ENCODE measurements at regions not wholly inside any gene's neighbourhood (a gene's known extent, or its start where the extent isn't known, plus 50 kb on each side); places are given as distances from the start of the nearest gene placed in this dataset.

GRCh38 chr4:179662522-179662921, 2220.3 kb upstream of the AGA start:
- TF ChIP-seq ZNF274 (IDR thresholded peaks at IDR 0.05; ENCODE audit: low read depth, low read length) (no peak), YY1 (IDR thresholded peaks at IDR 0.05; ENCODE audit: insufficient read depth, insufficient read length) (no peak), SUZ12 (IDR thresholded peaks at IDR 0.05; ENCODE audit: extremely low read depth, insufficient read depth, insufficient read length) (no peak)

All from NT2/D1 (cell line).